D341Med (cell line): ENCODE measurements at regions not wholly inside any gene's neighbourhood (a gene's known extent, or its start where the extent isn't known, plus 50 kb on each side); places are given as distances from the start of the nearest gene placed in this dataset.

ENCODE experiments used
- DNase-seq: peaks from one replicate; pipeline ENCODE4 v3.0.0; 2012; ENCODE audit warnings: low spot score

- DNase-seq, result no peak
Observed at GRCh38 chr16:9251026-9251425, 159.6 kb downstream of the HAPSTR1 start.

- no peak for DNase-seq
Observed at GRCh38 chr16:9254863-9255262, 163.4 kb downstream of the HAPSTR1 start.

- DNase-seq, result peak; percentile 64
Observed at GRCh38 chr16:9256196-9256595, 164.8 kb downstream of the HAPSTR1 start.

GRCh38 chr16:9257843-9258242 is 166.4 kb downstream of the HAPSTR1 start:
- DNase-seq, result no peak

- DNase-seq, result peak; percentile 69
Observed at GRCh38 chr16:9258423-9259051, 167.1 kb downstream of the HAPSTR1 start.

- no peak for DNase-seq
Observed at GRCh38 chr16:9259914-9260608, 168.6 kb downstream of the HAPSTR1 start.

GRCh38 chr16:9260666-9261065 is 169.2 kb downstream of the HAPSTR1 start:
- DNase-seq, result no peak

- no peak for DNase-seq
Observed at GRCh38 chr16:9261376-9261775, 169.9 kb downstream of the HAPSTR1 start.

- no peak for DNase-seq
Observed at GRCh38 chr16:9262941-9263715, 171.7 kb downstream of the HAPSTR1 start.

- DNase-seq, result no peak
Observed at GRCh38 chr16:9264067-9264466, 172.6 kb downstream of the HAPSTR1 start.

GRCh38 chr16:9268446-9268845 is 177.0 kb downstream of the HAPSTR1 start:
- no peak for DNase-seq

GRCh38 chr16:9270424-9270823 is 179.0 kb downstream of the HAPSTR1 start:
- DNase-seq, result no peak

GRCh38 chr16:9270941-9271340 is 179.5 kb downstream of the HAPSTR1 start:
- no peak for DNase-seq

GRCh38 chr16:9271841-9272240 is 180.4 kb downstream of the HAPSTR1 start:
- DNase-seq, result no peak

- DNase-seq, result no peak
Observed at GRCh38 chr16:9275377-9275776, 183.9 kb downstream of the HAPSTR1 start.

GRCh38 chr16:9275816-9276354 is 184.4 kb downstream of the HAPSTR1 start:
- no peak for DNase-seq

- no peak for DNase-seq
Observed at GRCh38 chr16:9279291-9280068, 188.0 kb downstream of the HAPSTR1 start.

- no peak for DNase-seq
Observed at GRCh38 chr16:9280069-9280466, 188.6 kb downstream of the HAPSTR1 start.

- no peak for DNase-seq
Observed at GRCh38 chr16:9286930-9287329, 195.5 kb downstream of the HAPSTR1 start.

- no peak for DNase-seq
Observed at GRCh38 chr16:9296271-9296590, 204.8 kb downstream of the HAPSTR1 start.

GRCh38 chr16:9297437-9298113 is 206.1 kb downstream of the HAPSTR1 start:
- DNase-seq, result peak; percentile 81

- no peak for DNase-seq
Observed at GRCh38 chr16:9300252-9300651, 208.8 kb downstream of the HAPSTR1 start.
